ENCODE measurements at regions not wholly inside any gene's neighbourhood (a gene's known extent, or its start where the extent isn't known, plus 50 kb on each side); places are given as distances from the start of the nearest gene placed in this dataset.

GRCh38 chr5:8050616-8051175 lies 181.7 kb downstream of the MTRR start:
- no peak for DNase-seq (ENCODE audit: low spot score)

GRCh38 chr5:8053270-8053669 lies 184.3 kb downstream of the MTRR start:
- DNase-seq (ENCODE audit: low spot score): no peak

GRCh38 chr5:8057769-8058168 lies 188.8 kb downstream of the MTRR start:
- DNase-seq (ENCODE audit: low spot score): no peak

GRCh38 chr5:8058616-8059190 lies 189.8 kb downstream of the MTRR start:
- DNase-seq (ENCODE audit: low spot score): no peak

- DNase-seq (ENCODE audit: low spot score): no peak
These were observed 190.4 kb downstream of the MTRR start for GRCh38 chr5:8059337-8059736.

- no peak for DNase-seq (ENCODE audit: low spot score)
These were observed 191.4 kb downstream of the MTRR start for GRCh38 chr5:8060235-8060952.

- DNase-seq (ENCODE audit: low spot score): no peak
These were observed 192.0 kb downstream of the MTRR start for GRCh38 chr5:8060953-8061429.

GRCh38 chr5:8062521-8062920 lies 193.6 kb downstream of the MTRR start:
- no peak for DNase-seq (ENCODE audit: low spot score)

- no peak for DNase-seq (ENCODE audit: low spot score)
These were observed 199.1 kb downstream of the MTRR start for GRCh38 chr5:8068078-8068477.

- DNase-seq (ENCODE audit: low spot score): no peak
These were observed 201.2 kb downstream of the MTRR start for GRCh38 chr5:8070138-8070537.

GRCh38 chr5:8079056-8079455 lies 210.1 kb downstream of the MTRR start:
- no peak for DNase-seq (ENCODE audit: low spot score)

GRCh38 chr5:8081179-8081578 lies 212.2 kb downstream of the MTRR start:
- no peak for DNase-seq (ENCODE audit: low spot score)

- no peak for DNase-seq (ENCODE audit: low spot score)
These were observed 224.7 kb downstream of the MTRR start for GRCh38 chr5:8093669-8094068.

GRCh38 chr5:8094304-8094703 lies 225.4 kb downstream of the MTRR start:
- no peak for DNase-seq (ENCODE audit: low spot score)

GRCh38 chr5:8097146-8097545 lies 228.2 kb downstream of the MTRR start:
- DNase-seq (ENCODE audit: low spot score): no peak

GRCh38 chr5:8098081-8098480 lies 229.1 kb downstream of the MTRR start:
- no peak for DNase-seq (ENCODE audit: low spot score)

- no peak for DNase-seq (ENCODE audit: low spot score)
These were observed 233.8 kb downstream of the MTRR start for GRCh38 chr5:8102714-8103113.

- DNase-seq (ENCODE audit: low spot score): no peak
These were observed 245.8 kb downstream of the MTRR start for GRCh38 chr5:8114597-8115266.

- no peak for DNase-seq (ENCODE audit: low spot score)
These were observed 254.6 kb downstream of the MTRR start for GRCh38 chr5:8123559-8123958.

GRCh38 chr5:8134609-8135008 lies 265.7 kb downstream of the MTRR start:
- no peak for DNase-seq (ENCODE audit: low spot score)

GRCh38 chr5:8135742-8136141 lies 266.8 kb downstream of the MTRR start:
- DNase-seq (ENCODE audit: low spot score): no peak

- no peak for DNase-seq (ENCODE audit: low spot score)
These were observed 267.3 kb downstream of the MTRR start for GRCh38 chr5:8136271-8136670.

GRCh38 chr5:8137941-8138550 lies 269.1 kb downstream of the MTRR start:
- no peak for DNase-seq (ENCODE audit: low spot score)

Data from CD4-positive, alpha-beta T cell treated with Interleukin-2 at 100 ng/mL for 4 hours (primary cell).